OCI-M1 (cell line): ENCODE measurements at regions not wholly inside any gene's neighbourhood (a gene's known extent, or its start where the extent isn't known, plus 50 kb on each side); places are given as distances from the start of the nearest gene placed in this dataset.

Experiments
- DNase-seq: peaks from one replicate; lab custom pipeline; 2025; lab: John Stamatoyannopoulos, UW

DNA sequence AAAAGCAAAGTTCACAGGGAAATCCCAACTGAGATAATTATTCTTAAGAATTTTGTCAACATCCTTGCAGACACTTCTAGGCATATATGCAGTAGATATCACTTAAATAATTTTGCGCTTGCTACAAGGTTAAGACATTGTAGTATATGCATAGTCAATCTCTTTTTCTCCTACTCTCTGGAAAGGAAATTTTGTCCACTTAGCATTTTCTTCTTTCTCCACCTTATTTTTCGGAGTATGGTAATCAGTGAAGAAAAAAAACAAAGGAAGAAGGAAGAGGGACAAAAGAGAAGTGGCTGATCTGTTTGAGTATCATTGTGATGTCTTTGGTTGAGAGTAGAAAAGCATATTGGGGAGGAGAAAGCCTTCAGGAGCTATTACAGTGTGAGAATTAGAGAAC, 104.6 kb downstream of the LACC1 start:
- no peak for DNase-seq

DNA sequence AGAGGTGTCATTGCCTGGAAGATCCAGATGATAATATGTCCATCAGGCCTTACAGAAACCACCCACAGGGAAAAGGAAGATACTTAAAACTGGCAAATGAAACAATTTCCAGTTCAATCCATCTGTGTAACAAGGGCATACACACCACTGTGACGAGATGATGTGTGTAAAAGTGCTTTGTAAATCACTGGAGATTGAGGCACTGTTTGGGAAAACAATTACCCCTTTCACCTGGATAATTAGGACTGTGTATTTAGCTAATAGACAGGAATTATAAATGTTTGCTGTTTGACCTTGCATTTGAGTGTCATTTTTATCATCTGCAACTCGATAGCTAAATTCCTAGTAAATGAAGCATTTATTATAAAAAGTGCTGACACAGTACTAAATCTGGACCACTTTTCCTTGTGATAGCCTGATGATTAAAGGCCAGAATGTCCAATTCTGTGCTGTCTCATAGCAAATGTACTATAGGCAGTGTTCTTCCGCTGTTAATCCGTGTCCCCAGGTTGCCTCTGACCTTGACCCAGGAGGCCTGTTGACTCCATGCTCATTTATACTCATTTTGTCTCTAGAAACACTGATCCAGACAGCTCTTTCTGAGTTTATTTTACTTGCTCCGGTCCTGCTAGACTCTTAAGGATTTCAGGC, 105.8 kb downstream of the LACC1 start:
- no peak for DNase-seq

DNA sequence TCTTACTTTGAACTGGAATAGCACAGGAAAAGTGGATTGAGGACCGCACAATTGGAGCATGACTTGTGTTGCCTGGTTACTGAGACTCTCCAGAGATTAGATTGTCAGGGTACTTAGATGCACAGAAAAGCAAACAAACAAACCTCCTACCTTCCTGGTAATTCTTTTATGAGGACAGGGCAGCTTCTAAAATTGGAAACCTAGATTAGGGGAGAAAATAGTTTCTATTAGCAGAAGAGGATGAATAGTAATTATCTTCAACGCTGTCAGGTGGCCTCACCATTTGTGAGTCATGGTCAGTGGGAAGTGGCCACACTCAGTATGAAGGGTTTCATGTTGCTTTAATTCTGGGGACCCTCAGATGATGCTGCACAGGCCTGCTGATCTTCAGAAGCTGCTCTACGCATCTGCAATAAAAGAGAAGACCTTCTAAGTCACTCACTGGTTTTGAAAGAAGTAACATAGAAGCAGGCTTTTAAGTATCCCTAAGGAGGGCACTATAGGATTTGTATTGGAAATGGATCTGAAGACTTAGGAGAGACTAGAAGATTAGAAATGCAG, 106.8 kb downstream of the LACC1 start:
- no peak for DNase-seq

DNA sequence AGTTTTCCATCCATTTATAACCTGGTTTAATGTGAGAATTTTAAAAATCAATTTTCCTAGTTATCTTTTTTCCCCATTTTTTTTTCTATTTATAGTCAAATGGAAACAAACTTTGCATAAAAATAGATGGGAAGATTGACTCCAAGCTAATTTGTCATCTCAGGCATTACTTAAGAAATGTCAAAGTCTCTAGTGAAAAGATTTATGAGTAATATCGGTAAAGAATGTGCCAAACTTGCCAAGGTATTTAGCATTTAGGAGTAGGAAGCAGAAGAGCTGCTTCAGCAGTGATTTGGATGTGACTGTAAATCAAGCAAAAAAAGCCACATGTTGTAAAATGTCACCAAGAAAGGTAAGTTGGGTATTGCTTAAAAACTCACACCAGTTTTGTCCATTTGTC, 108.6 kb downstream of the LACC1 start:
- no peak for DNase-seq

DNA sequence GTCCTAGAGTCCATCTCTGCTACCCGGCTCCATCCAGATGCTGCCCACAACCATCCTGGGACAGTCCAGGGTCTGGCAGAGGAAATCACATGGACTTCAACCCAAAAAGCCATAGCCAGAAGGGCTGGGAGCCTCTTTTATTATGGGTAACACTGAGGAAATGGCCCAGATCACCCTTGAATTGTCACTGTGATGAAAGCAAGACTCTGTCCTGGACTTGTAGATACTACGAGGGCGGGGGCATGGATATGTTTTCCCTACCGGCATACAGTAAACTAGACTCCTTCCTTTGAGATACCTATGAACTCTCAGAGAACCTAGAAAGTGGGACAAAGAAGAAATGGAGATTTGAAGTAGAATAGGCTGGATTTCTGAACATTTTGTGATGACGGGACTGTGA, 110.3 kb downstream of the LACC1 start:
- no peak for DNase-seq

DNA sequence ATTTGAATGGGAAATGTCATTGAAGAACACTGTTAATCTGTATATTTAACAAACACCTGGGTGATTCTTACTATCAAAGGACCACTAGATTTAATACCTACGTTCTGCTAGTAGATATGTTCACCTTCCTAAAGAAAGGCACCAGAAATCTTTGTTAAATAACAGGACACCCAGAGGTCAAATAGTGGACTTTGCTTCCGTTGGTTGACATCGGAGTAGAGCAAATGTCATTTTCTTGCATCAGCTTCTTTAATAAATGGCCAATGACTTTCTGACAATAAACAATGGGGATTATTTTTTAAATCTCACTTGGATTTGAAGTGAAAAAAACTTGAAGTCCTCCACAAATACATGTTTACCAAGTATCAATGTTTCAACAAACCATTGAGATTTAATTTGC, 111.1 kb downstream of the LACC1 start:
- DNase-seq = no peak

DNA sequence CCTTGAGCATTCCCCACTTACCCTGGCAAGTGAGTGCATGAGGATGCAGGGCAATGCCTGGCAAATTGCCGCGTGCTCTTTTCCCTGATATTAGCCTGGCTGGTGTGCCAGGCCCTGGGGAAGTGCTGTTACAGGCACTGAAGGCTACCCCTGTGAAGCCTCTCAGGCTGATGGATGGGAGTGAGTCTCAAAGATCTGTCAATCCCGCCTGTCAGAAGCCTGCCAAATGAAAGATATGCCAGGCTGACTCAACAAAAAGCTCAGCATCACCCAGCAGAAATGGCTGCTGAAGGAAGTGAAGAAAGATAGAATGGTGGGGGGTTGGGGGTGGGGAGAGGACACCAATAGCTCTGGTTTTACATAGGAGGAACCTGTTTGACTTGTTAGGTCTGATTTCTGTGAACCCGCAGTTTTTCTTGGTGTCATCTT, 112.1 kb downstream of the LACC1 start:
- DNase-seq = no peak

DNA sequence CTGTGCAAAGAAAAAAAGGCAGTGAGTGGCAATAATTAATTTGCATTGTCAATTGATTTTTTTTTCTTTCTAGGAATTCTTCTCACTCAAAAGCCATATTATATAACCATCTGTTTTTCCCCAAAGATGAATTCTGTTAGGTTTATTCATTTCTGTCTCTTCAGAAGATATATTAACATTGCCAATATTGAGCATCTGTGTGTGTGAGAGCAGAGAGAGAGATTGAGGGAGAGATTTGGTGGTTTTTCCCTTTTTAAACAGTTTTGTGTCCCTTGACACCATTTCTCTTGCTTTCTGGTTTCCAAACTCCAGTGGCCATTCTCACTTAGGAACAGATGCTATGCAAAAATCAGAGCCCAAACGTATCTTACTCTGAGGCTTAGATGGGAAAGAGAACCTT, 112.5 kb downstream of the LACC1 start:
- DNase-seq = no peak

DNA sequence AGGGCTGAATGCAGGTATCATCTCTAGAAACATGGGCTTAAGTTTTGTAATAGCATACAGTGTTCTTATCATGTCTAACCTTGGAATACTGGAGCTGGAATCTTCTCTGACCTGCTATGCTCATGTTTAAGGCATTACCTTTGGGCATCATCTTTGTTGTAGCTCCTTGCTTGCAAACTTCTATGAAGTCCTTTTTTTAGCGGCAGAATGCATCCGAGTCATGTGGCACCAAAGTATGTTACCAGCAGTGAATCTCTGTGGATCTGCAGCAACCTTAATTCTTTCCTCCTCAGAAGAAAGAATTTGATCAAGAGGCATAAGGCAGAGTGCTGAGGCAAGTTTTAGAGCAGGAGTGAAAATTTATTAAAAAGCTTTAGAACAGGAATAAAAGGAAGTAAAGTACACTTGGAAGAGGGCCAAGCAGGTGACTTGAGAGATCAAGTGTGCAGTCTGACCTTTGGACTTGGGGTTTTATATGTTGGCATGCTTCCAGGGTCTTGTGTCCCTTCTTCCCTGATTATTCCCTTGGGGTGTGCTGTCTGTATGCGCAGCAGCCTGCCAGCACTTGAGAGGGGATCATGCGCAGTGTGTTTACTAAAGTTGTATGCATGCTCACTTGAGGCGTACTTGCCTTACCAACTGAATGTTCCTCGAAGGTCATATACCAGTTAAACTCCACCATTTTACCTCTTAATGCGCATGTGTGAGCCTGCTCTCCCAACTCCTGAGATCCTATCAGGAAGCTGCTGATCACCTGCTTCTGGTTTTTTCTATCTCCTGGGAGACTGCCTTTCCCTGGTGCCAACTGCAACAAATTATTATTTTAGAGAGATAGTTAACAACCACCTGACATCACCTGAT, 115.5 kb downstream of the LACC1 start:
- DNase-seq = peak; percentile 33

DNA sequence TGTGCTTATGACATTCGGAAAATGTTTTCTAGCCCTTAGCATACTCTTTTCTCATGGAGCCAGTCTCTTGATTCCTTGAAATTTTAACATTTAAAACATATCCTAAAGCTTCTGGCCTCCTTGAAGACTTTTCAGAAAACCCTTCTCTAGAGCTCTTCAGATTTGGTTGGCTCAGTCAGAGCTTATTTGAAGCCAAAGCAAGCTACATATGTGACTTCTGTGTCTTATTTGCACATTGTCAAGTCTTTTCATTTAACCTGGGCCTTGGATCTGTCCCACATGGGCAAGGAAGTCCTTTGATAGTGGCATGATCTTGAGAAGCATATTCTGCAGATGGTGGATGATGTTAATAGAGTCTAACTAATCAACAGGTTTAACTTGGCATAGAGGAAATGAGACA, 116.5 kb downstream of the LACC1 start:
- DNase-seq = no peak

DNA sequence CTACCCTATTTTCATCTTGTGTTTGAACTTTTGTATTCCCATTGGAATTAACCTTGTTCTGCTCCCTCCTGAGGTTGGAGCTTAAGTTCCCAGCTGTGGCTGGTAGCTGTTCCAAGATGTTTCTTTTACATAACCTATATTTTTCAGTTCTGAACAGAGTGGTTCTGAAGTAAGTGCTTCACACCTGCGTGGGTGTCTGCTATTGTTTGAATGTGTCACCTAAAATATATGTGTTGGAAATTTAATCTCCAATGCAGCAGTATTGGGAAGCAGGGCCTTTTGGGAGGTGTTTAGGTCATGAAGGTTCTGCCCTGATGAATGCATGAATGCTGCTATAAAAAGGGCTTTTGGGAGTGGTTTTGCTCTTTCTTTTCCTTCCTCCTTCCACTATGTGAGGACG, 123.8 kb downstream of the LACC1 start:
- no peak for DNase-seq

DNA sequence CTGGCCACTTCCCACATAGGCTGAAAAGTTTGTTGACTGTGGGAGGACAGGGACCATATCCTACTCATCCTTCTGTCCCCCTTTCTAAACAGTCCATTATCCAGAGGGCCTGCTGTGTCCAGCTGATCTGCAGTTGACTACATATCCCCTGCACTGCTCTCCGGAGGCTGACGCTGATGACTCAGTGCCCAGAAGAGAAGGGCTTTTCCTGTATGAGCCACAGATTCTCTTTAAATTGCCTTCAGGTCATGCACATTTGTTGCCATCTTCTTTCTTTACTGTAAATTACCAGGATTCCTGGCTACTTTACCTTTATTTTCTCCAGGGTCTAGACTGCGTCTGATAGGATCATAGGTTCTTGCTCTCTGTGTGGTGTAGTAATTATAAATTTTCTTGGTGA, 125.2 kb downstream of the LACC1 start:
- no peak for DNase-seq

DNA sequence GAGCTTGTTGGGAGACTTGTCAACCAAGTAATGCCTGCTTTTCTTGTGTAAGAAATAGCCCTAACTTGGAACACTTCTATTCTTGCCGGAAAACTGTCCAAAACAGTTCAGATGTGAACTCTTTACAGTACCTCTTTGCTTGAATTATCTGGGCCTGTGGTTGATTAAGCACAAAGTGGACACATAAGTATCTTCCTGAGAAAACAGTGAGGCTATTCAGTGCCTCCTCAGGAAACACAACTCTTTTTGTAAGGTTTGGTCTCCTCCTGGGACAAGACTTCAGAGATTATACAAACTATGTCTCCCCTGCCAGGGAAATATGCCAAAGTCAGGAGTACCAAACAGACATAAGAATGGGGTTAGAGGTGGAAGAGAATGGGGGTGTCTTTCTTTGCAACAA, 127.7 kb downstream of the LACC1 start:
- no peak for DNase-seq

DNA sequence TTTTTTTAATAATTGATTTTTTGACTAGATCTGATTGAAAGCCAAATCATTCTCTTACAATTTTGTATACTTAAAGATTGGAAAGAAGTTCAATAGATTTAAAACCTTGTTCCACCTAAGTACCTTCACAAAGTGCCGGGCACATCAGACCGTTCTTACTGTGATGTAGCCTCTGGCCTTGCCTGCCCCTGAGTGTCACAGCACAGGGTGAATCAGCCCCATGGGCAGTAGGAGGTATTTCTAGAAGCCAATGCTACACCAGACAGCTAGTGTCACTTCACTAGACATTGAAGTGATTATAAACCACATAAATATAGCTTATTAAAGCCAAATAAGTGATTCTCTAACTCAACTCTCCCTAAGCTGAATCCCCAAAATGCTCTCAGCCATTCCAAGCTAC, 131.3 kb downstream of the LACC1 start:
- no peak for DNase-seq

DNA sequence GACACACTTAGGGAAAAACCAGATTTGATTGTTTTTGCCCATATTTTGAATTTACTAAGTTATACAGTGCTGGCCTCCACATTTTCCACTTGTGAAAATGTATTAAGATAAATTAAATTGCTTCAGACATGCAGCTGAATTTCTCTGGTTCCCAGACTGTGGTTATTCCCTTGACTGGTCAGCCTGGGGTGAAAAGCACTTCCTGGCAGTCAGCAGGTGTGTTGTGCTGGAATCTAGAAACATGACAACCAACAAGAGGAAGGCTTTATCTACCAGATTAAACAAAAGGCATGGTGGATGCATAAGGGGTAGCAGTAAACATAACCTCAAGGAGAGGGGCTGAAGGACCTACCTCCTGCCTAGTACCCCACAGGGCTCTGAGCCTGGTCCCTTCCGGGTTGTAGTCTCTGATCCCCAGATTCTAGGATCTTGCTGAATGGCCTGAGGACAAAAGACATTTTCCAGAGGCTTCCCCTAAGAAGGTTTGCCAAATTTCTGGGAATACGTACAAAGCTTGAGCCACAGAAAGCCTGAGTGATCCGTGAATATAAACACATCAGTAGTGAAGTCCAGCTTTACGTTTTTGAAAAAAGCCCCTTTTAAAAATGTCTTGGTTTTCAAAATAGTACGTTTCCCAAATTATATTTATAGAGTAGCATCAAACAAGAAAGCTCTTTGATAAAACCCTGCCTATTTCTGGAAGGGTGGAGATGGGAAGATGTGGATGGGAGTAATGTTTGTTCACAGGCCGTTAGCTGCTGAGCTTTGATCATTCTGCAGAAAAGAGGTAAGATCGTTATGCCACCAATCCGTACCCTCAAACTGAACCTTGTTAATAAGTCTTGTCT, 133.4 kb downstream of the LACC1 start:
- DNase-seq = no peak

DNA sequence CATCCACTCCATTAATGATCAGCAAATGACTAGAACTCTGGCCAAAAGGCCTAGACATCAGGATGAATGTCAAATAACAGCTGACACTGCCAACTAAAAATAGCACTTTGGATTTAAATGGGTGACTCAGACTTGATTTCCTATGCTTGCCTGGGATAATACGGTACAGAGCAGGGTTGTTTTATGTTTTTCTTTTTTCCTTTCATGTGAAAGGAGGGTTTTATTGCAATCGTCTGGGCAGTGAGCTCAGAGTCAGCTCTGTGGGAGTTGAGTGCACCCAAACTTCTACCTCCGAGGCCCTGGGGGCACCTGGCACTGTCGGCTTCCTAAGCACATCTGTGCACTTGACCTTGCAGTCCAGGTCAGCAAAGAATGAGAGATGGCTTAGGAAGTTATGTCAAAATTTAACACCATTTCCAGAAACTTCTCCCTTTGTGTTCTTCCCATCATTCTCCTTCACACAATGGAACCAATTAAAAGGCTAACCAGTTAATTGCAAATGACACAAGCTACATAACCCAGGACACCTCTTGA, 134.1 kb downstream of the LACC1 start:
- DNase-seq = no peak

DNA sequence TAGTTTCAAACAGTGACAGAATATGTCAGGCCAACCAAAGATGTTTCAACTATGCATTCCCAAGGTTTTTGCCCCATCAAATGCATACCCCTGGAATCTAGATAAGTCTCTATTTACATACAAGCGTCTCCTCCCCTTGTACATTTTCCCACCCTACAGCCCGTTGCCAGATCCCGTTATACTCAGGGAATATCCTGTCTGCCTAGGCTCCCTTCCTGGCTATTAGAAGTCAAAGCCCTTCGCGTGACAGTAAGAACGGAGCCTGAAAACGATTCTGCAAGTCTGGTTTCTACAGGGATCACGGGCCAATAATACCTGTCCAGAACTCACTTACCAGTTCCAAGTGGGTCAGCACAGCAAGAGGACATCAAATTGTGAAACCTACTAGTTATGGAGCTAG, 134.8 kb downstream of the LACC1 start:
- no peak for DNase-seq

DNA sequence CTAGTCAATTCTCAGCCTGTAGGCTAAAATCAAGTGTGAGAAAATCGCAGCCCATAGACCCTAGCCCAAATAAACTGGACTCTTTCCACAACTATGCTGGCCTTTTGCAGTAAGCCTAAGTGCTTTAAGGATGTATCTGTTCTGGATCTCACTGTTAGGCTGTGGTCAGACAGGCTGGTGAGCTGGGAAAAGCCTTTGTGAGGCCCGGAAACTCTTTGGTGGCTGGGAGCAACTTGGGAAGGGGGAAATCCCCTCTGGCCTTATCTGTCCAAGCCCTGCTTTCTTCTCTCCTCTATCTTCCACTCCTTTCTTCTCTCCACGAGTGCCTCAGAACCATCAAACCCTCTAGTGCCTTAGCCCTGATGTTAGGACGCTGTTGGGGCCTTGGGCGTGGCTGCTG, 135.4 kb downstream of the LACC1 start:
- no peak for DNase-seq

DNA sequence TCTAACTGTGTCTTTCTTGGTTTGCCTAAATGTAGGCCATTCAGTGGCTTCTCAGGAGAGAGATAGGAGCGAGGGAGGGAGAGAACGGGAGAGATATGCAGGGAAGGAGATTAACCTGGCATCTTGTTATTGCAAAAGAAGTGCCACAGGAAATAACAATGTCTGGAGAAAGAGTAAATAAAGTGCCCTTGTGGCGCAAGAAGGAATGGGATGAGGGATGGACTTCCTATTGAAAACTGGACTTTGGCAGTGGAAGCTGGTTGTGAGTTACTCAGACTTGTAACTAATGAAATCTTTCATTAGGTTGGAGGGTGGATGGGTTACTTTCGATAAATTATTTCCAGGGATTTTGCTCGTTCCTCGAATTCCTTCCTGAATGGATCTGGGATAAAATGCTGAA, 136.1 kb downstream of the LACC1 start:
- no peak for DNase-seq

DNA sequence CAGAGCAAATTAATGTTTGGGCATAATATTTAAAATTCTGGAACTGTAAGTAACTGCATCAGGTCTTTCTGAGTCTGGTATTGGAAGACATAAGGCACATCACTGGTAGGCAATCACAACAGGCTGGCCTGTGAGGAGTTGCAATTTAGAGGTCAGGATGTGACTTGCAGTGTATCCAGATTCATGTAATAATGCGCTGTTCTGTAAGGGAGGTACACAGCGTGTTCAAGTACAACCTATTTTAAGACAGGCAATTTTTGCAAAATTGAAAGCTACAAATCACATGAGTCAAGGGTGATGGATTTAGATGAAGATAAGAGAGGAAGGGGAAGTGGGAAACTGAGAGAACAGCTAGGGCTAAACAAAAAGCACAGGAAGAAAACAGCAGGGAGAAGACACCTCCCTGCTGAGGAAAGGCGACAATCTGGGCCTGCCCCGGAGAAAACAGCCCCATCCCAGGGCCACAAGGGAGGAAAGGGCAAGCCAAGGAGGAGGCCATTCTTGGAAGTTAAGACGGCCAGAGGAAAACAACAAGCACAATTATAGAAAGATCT, 138.1 kb downstream of the LACC1 start:
- DNase-seq = peak; percentile 18

DNA sequence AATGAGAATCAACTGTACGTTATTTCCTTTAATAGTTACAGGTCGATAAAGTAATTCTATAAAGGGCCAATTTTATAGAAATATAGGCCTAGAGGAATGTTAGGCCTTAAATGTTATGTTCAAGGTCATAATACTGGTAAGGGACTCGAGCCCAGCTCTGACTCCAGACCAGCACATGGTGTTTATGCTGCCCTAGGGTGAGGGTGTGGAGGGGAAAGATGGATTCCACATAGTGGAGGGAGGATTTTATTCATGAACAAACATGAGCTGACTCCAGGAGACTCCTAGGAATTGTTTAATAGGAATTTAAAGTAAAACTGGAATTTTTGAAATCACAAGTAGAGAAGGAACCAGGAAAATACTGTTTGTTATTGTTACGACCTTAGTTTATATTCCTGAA, 139.9 kb downstream of the LACC1 start:
- no peak for DNase-seq

DNA sequence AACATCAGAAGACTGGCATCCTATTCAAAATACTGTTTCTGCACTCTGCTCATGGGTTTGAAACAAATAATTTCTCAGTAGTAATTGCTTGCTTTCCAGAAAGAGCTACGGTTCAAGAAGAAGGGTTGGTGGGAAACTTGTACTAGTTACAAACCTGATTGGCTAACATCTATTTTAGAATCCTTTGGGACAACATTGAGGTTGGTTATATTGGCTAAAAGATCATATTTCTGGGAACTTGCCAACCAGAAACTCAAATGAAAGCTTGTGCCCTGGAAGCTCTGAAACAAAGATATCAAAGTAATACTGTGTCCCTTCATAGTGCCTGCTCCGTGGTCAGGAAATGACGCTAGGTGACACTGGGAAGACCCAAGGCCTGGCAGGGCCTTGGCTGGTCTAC, 141.7 kb downstream of the LACC1 start:
- DNase-seq = no peak
